LNCaP clone FGC (cell line): ENCODE measurements at regions not wholly inside any gene's neighbourhood (a gene's known extent, or its start where the extent isn't known, plus 50 kb on each side); places are given as distances from the start of the nearest gene placed in this dataset.

Source experiments
- DNase-seq: peaks from one replicate; pipeline ENCODE4 v3.0.0-alpha.2; 2011; ENCODE audit warnings: low read depth
- H3K4me3 ChIP-seq: 2 replicates; pipeline ENCODE4 v1.5.1; 2011; ENCODE audit warnings: mild to moderate bottlenecking, low read depth, low read length, control low read depth
- CTCF ChIP-seq: IDR thresholded peaks from 2 replicates; pipeline ENCODE4 v1.5.1; 2012; ENCODE audit warnings: mild to moderate bottlenecking; ENCODE audit not compliant: control insufficient read depth, insufficient read depth; ENCODE audit errors: extremely low read depth

- no peak for DNase-seq
- H3K4me3 ChIP-seq = no peak overlapping the region
- TF ChIP-seq CTCF = no peak
Observed at GRCh38 chr12:45674181-45674977, 55.1 kb upstream of the ARID2 start.

DNA sequence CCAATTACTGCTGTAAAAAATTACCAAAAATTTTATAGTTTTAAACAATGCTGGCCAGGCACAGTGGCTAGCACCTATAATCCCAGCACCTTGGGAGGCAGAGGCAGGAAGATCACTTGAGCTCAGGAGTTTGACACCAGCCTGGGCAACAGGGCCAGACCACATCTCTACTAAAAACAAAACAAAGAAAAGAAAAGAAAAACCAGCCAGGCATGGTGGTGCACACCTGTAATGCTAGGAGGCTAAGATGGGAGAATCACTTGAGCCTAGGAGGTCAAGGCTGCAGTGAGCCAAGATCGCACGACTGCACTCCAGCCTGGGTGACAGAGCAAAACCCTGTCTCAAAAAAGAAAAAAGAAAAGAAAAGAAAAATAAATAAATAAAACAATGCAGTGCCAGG lies 54.0 kb upstream of the ARID2 start:
- no peak overlapping the region for H3K4me3 ChIP-seq
- no peak for TF ChIP-seq CTCF
- no peak for DNase-seq
